ENCODE measurements at regions not wholly inside any gene's neighbourhood (a gene's known extent, or its start where the extent isn't known, plus 50 kb on each side); places are given as distances from the start of the nearest gene placed in this dataset.

DNA sequence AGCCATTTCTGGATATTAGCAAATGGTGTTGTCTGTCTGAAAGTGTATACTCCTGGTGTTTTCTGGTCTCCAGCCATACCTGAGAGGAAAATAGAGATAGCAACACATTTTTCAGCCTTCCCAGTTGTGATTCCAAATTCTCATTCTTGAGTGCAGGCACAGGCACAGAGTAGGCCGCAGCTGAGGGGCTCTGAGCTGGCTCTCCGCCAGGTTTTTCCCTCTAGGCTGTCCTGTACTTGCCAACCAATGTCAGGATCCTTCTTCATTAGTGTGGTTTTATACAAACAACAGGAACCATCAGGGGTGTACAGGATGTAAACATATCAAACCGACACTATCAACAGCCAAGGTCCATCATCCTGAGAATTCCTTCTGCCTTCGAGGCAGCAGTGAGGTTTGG is 1733.6 kb upstream of the CELF4 start:
- TF ChIP-seq YY1 (IDR thresholded peaks at IDR 0.05; ENCODE audit: insufficient read depth, insufficient read length) = no peak
- TF ChIP-seq ZNF274 (IDR thresholded peaks at IDR 0.05; ENCODE audit: low read depth, low read length) = no peak
- no peak for TF ChIP-seq SUZ12 (IDR thresholded peaks at IDR 0.05; ENCODE audit: extremely low read depth, insufficient read depth, insufficient read length)

All from NT2/D1 (cell line).